ENCODE measurements at regions not wholly inside any gene's neighbourhood (a gene's known extent, or its start where the extent isn't known, plus 50 kb on each side); places are given as distances from the start of the nearest gene placed in this dataset.

DNA sequence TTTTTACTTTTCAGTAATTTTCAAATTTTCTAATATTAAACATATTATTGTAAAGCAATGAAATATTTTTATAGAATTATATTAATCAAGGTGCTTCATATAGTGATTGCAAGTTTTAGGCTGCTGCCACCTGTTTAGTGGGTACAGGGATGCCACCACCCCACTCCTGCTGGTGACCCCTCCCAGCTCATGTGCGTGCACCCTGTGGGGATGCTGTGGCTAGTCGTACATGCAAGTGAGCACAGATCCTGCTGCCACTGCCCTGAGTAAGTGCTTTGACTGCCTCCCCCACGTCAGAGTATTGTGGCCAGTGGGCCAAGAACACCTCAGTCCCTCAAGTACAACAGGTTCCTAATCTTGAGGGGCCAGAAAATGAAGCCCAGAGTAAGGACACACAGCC is 320.1 kb upstream of the DDI1 start:
- TF ChIP-seq, protein P1, sequence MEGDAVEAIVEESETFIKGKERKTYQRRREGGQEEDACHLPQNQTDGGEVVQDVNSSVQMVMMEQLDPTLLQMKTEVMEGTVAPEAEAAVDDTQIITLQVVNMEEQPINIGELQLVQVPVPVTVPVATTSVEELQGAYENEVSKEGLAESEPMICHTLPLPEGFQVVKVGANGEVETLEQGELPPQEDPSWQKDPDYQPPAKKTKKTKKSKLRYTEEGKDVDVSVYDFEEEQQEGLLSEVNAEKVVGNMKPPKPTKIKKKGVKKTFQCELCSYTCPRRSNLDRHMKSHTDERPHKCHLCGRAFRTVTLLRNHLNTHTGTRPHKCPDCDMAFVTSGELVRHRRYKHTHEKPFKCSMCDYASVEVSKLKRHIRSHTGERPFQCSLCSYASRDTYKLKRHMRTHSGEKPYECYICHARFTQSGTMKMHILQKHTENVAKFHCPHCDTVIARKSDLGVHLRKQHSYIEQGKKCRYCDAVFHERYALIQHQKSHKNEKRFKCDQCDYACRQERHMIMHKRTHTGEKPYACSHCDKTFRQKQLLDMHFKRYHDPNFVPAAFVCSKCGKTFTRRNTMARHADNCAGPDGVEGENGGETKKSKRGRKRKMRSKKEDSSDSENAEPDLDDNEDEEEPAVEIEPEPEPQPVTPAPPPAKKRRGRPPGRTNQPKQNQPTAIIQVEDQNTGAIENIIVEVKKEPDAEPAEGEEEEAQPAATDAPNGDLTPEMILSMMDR (IDR thresholded peaks at IDR 0.05; ENCODE audit: low read depth, low read length, missing input control), result no peak
- TF ChIP-seq, protein P2, sequence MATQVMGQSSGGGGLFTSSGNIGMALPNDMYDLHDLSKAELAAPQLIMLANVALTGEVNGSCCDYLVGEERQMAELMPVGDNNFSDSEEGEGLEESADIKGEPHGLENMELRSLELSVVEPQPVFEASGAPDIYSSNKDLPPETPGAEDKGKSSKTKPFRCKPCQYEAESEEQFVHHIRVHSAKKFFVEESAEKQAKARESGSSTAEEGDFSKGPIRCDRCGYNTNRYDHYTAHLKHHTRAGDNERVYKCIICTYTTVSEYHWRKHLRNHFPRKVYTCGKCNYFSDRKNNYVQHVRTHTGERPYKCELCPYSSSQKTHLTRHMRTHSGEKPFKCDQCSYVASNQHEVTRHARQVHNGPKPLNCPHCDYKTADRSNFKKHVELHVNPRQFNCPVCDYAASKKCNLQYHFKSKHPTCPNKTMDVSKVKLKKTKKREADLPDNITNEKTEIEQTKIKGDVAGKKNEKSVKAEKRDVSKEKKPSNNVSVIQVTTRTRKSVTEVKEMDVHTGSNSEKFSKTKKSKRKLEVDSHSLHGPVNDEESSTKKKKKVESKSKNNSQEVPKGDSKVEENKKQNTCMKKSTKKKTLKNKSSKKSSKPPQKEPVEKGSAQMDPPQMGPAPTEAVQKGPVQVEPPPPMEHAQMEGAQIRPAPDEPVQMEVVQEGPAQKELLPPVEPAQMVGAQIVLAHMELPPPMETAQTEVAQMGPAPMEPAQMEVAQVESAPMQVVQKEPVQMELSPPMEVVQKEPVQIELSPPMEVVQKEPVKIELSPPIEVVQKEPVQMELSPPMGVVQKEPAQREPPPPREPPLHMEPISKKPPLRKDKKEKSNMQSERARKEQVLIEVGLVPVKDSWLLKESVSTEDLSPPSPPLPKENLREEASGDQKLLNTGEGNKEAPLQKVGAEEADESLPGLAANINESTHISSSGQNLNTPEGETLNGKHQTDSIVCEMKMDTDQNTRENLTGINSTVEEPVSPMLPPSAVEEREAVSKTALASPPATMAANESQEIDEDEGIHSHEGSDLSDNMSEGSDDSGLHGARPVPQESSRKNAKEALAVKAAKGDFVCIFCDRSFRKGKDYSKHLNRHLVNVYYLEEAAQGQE (IDR thresholded peaks at IDR 0.05), result no peak
- TF ChIP-seq TAF1 (conservative IDR thresholded peaks at IDR 0.05), result no peak
- TF ChIP-seq RAD21 (IDR thresholded peaks at IDR 0.05), result no peak
- TF ChIP-seq SP1 (IDR thresholded peaks at IDR 0.05), result no peak
- TF ChIP-seq ZBTB33 (IDR thresholded peaks at IDR 0.05), result no peak
- TF ChIP-seq, protein P3, sequence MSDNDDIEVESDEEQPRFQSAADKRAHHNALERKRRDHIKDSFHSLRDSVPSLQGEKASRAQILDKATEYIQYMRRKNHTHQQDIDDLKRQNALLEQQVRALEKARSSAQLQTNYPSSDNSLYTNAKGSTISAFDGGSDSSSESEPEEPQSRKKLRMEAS (IDR thresholded peaks at IDR 0.05), result no peak
- TF ChIP-seq YY1 (IDR thresholded peaks at IDR 0.05), result no peak
- no peak for TF ChIP-seq GABPA (IDR thresholded peaks at IDR 0.05 in 1 of 2, conservative IDR thresholded peaks at IDR 0.05 in 1 of 2)
- TF ChIP-seq HNF4A (conservative IDR thresholded peaks at IDR 0.05), result no peak
- no peak for TF ChIP-seq NR2F2 (IDR thresholded peaks at IDR 0.05)
- TF ChIP-seq, protein P4, sequence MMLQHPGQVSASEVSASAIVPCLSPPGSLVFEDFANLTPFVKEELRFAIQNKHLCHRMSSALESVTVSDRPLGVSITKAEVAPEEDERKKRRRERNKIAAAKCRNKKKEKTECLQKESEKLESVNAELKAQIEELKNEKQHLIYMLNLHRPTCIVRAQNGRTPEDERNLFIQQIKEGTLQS (IDR thresholded peaks at IDR 0.05), result no peak
- no peak for TF ChIP-seq JUND (IDR thresholded peaks at IDR 0.05)
- TF ChIP-seq EGR1 (IDR thresholded peaks at IDR 0.05; ENCODE audit: low read depth in 2 of 2), result no peak

All from liver (tissue), 3 donors.